ENCODE measurements at regions not wholly inside any gene's neighbourhood (a gene's known extent, or its start where the extent isn't known, plus 50 kb on each side); places are given as distances from the start of the nearest gene placed in this dataset.

DNA sequence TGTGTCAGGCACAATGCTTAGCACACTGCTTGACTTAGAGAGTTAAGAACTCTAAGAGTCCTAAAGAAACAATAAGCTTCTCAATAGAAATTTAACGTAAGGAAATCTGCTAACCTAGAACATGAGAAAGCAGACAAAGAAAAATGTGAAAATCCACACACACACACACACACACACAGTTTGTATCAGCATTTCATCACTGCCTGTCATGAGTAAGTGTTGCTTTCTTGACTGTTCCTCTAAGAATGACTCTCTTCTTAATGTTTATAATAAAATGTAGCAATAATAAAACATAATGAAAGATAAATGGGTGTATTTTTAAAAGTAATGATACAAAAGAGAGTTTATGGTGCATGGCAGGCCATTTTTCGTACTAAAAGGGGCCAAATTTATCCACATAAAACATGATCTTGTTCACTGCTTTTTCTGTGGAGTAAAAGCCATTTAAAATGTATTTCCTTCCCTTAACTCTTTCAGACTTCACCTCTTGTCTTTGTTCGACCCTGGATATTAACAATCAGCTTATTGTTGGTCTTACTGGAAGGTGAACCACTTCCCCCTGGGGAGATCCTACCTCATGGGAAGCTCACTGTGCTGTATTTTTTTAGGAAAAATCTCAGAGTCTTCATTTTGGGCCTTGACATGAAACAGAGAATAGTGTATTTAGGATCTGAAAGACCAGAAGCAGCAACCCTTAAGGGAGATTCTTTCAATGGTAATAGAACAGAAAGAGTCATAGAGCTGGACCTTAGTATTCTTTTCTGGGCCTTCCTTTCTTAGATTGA is 107.3 kb upstream of the ANKRD55 start:
- no peak for DNase-seq

More for the DNA sequence above, 107.3 kb upstream of the ANKRD55 start:
- H3K4me3 Mint-ChIP-seq, result no peak overlapping the region
- Histone ChIP-seq H2BK15ac (ENCODE audit: low read depth, low read length) (no peak overlapping the region), H4K91ac (ENCODE audit: insufficient read length, low read depth, low read length) (no peak overlapping the region), H3K14ac (ENCODE audit: insufficient read depth, low read length) (no peak overlapping the region), H3K56ac (ENCODE audit: insufficient read length, low read depth, low read length) (no peak overlapping the region), H3K9ac (ENCODE audit: extremely low read depth, insufficient read length, low read length) (no peak overlapping the region), H3K4me1 (ENCODE audit: insufficient read depth, low read length) (no peaks in the 10 kb centered on the region), H3K9me3 (ENCODE audit: control insufficient read depth, low read depth, low read length) (no peaks in the 10 kb centered on the region), H3K79me2 (ENCODE audit: insufficient read depth, low read length) (no peaks in the 10 kb centered on the region), H3K23me2 (ENCODE audit: insufficient read length, low read depth, low read length, poor library complexity, severe bottlenecking) (no peaks in the 10 kb centered on the region), H3K27ac (ENCODE audit: insufficient read length, low read depth, low read length) (no peak overlapping the region), H2BK20ac (ENCODE audit: low read depth, low read length, poor library complexity, severe bottlenecking) (no peak overlapping the region), H3K23ac (ENCODE audit: insufficient read length, low read depth, low read length) (no peak overlapping the region), H4K20me1 (ENCODE audit: control insufficient read depth, insufficient read depth, insufficient read length) (no peaks in the 10 kb centered on the region), H2BK120ac (ENCODE audit: low read depth, low read length, poor library complexity, severe bottlenecking) (no peak overlapping the region), H3K79me1 (ENCODE audit: insufficient read depth, low read depth, low read length, poor library complexity, severe bottlenecking) (no peaks in the 10 kb centered on the region), H3T11ph (ENCODE audit: low read length) (no peak overlapping the region), H3K4ac (ENCODE audit: low read depth, low read length) (no peak overlapping the region), H3K27me3 (ENCODE audit: insufficient read depth, low read length) (no peaks in the 10 kb centered on the region), H4K8ac (replicated peaks; ENCODE audit: insufficient read length, low read depth, low read length) (no peak overlapping the region), H3K4me2 (ENCODE audit: insufficient read depth, insufficient read length, low read length) (no peak overlapping the region), H2BK5ac (ENCODE audit: insufficient read length, low read length) (no peak overlapping the region), H2AK5ac (ENCODE audit: insufficient read length, low read length) (no peak overlapping the region), H3K18ac (ENCODE audit: insufficient read length, low read depth, low read length) (no peak overlapping the region), H2BK12ac (ENCODE audit: insufficient read length, low read depth, low read length) (no peak overlapping the region), H4K5ac (ENCODE audit: insufficient read length, low read depth, low read length) (no peak overlapping the region), H2AFZ (ENCODE audit: low read length) (no peak overlapping the region)
- H3K36me3 Mint-ChIP-seq (ENCODE audit: insufficient read depth in 1 of 3, low read depth in 3 of 3), result peaks cover 2 to 5% (median 2%) of the 10 kb centered on the region in 3 experiments; a peak in 6 of 7 replicates
- H3K27me3 Mint-ChIP-seq (ENCODE audit: low read depth), result peaks cover 6% of the 10 kb centered on the region
- no peak overlapping the region for H3K27ac Mint-ChIP-seq
- no peaks in the 10 kb centered on the region for H3K4me1 Mint-ChIP-seq
- peaks cover 9 to 12% of the 10 kb centered on the region in 2 experiments for H3K9me3 Mint-ChIP-seq
- TF ChIP-seq, protein P1, sequence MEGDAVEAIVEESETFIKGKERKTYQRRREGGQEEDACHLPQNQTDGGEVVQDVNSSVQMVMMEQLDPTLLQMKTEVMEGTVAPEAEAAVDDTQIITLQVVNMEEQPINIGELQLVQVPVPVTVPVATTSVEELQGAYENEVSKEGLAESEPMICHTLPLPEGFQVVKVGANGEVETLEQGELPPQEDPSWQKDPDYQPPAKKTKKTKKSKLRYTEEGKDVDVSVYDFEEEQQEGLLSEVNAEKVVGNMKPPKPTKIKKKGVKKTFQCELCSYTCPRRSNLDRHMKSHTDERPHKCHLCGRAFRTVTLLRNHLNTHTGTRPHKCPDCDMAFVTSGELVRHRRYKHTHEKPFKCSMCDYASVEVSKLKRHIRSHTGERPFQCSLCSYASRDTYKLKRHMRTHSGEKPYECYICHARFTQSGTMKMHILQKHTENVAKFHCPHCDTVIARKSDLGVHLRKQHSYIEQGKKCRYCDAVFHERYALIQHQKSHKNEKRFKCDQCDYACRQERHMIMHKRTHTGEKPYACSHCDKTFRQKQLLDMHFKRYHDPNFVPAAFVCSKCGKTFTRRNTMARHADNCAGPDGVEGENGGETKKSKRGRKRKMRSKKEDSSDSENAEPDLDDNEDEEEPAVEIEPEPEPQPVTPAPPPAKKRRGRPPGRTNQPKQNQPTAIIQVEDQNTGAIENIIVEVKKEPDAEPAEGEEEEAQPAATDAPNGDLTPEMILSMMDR (conservative IDR thresholded peaks at IDR 0.05), result no peak
- WGBS (ENCODE audit: extremely low coverage, insufficient read length, low lambda C conversion rate), result no CpG with 5 or more reads among the region's 3 CpGs

Data from H9 (cell line).